DMS114 treated with DMSO at 0.1 percent for 48 hours (cell line): ENCODE measurements at regions not wholly inside any gene's neighbourhood (a gene's known extent, or its start where the extent isn't known, plus 50 kb on each side); places are given as distances from the start of the nearest gene placed in this dataset.

Experiments
- DNase-seq: peaks from one replicate; lab custom pipeline; 2025; ENCODE audit not compliant: unreplicated experiment; lab: John Stamatoyannopoulos, UW

GRCh38 chr10:35726846-35727245, 84.8 kb upstream of the FZD8 start:
- DNase-seq = no peak

GRCh38 chr10:35723992-35724391, 81.9 kb upstream of the FZD8 start:
- no peak for DNase-seq

GRCh38 chr10:35723059-35723458, 81.0 kb upstream of the FZD8 start:
- DNase-seq = no peak

- DNase-seq = no peak
These were observed 80.5 kb upstream of the FZD8 start for GRCh38 chr10:35722636-35723035.

GRCh38 chr10:35722226-35722625, 80.1 kb upstream of the FZD8 start:
- DNase-seq = no peak

- DNase-seq = no peak
These were observed 78.3 kb upstream of the FZD8 start for GRCh38 chr10:35720366-35720765.

GRCh38 chr10:35716776-35717175, 74.7 kb upstream of the FZD8 start:
- no peak for DNase-seq

- DNase-seq = no peak
These were observed 70.4 kb upstream of the FZD8 start for GRCh38 chr10:35712486-35712885.

- DNase-seq = no peak
These were observed 69.7 kb upstream of the FZD8 start for GRCh38 chr10:35711615-35712411.

- DNase-seq = no peak
These were observed 65.7 kb upstream of the FZD8 start for GRCh38 chr10:35707642-35708425.

- no peak for DNase-seq
These were observed 64.9 kb upstream of the FZD8 start for GRCh38 chr10:35706959-35707358.

GRCh38 chr10:35705671-35706070, 63.6 kb upstream of the FZD8 start:
- DNase-seq = no peak

GRCh38 chr10:35705051-35705450, 63.0 kb upstream of the FZD8 start:
- no peak for DNase-seq

- DNase-seq = no peak
These were observed 62.3 kb upstream of the FZD8 start for GRCh38 chr10:35704401-35704800.

GRCh38 chr10:35700487-35700882, 58.4 kb upstream of the FZD8 start:
- DNase-seq = no peak

- no peak for DNase-seq
These were observed 57.9 kb upstream of the FZD8 start for GRCh38 chr10:35699848-35700486.

- DNase-seq = no peak
These were observed 54.5 kb upstream of the FZD8 start for GRCh38 chr10:35696392-35697287.

GRCh38 chr10:35693800-35694199, 51.7 kb upstream of the FZD8 start:
- DNase-seq = no peak
